Stimulated activated CD8-positive, alpha-beta memory T cell treated with anti-CD3 and anti-CD28 coated beads, Interleukin-4, amount 100 ng/mL, for 1 hour (primary cell): ENCODE measurements at regions not wholly inside any gene's neighbourhood (a gene's known extent, or its start where the extent isn't known, plus 50 kb on each side); places are given as distances from the start of the nearest gene placed in this dataset.
"Not testable (repeated sequence)": the region's sequence is repeated elsewhere in the genome, so short reads cannot be mapped to it uniquely, and the experiment has no call there.

Experiments used
- DNase-seq, 2 donors: peaks; one replicate each; pipeline ENCODE4 v3.0.0-alpha.2; 2020; ENCODE audit warnings: low read depth in 2 of 2, low spot score in 1 of 2

GRCh38 chr5:157994906-157995519, 136.1 kb upstream of the CLINT1 start:
- DNase-seq = no peak

- DNase-seq = no peak
Observed at GRCh38 chr5:157993986-157994691, 135.2 kb upstream of the CLINT1 start.

DNA sequence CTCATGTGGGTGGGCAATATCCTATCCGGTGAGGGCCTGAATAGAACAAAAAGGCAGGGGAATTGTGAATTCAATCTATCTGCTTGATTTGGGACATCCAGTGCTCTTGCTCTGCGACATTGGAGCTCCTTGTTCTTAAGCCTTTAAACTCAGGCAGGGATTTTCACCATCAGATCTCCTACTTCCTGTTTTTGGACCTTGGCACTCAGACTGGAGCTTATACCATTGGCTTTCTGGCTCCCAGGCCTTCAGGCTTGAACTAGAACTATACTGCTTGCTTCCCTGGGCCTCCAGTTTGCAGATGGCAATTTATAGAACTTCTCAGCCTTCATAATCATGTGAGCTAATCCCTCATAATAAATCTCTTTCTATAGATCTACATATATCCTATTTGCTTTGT, 134.3 kb upstream of the CLINT1 start:
- DNase-seq = no peak

GRCh38 chr5:157990583-157991181, 131.7 kb upstream of the CLINT1 start:
- DNase-seq = no peak

GRCh38 chr5:157989296-157989695, 130.4 kb upstream of the CLINT1 start:
- DNase-seq = no peak

DNA sequence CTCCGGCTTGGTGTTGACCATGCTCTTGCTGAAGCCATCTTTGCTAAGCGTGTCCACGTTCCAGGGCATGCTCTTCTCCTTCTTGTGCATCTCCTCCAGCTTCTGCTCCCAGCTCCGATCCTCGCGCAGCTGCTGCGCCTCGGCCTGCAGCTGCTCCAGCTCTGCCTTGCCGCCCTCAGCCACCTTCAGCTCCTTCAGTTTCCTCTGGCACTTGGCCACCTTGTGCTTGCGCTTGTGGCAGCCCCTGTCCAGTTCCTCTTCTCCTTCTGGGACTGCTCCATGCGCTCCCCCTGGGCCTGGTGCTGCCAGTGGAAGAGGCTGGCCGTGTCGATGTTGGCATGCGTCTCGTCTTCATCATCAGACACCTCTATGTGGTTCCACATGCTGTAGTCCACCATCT, 128.3 kb upstream of the CLINT1 start:
- no peak for DNase-seq

- DNase-seq = no peak
Observed at GRCh38 chr5:157986431-157986990, 127.6 kb upstream of the CLINT1 start.

- DNase-seq = no peak
Observed at GRCh38 chr5:157984611-157985010, 125.7 kb upstream of the CLINT1 start.

DNA sequence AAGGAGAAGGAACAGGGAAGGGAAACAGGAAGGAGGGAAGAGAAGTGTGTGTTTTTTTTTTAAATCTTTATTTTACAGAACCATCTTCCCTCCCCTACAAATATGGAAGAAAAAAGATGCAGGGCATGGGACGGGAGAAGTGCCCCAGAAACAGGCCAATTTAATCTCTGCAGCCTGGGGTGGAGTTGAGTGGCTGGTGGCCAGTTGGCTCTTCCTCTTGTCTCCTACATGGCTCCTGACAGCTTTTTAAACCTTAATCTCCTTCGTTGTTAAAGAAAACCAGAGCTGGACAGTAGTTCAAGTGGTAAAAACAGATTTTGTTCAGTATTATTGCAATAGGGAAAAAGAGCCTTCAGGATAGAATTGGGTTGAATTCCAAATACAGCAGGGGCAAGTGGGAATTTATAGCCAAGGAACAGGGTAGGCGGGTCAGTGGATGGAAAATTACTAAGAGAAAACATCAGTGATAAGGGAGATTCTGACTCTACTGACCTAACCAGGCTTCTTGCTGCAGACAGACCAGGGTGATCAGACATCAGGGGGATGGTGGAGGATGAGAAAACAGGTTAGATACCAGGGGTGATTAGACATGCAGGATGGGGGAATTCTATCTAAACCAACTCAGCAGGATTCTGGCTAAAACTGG, 125.1 kb upstream of the CLINT1 start:
- DNase-seq = no peak

DNA sequence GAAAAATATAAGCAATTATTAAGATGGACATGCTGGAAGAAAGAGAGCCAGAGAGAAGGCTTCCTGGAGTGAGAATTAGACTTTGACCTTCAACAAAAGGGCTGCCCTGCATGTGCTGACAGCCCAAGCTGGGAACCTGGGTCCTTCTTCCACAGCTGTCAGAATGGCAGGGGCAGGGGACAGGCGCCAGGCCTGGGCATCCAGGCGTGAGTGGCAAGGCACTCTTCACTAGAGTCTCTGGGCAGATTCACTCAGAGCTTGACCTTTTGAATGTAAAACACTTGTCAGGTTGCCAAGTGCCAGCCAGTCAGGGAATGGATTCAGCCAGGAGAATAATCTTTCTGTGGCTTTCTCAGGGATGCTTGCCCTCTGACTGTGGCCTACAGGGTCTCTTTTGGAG, 119.1 kb upstream of the CLINT1 start:
- no peak for DNase-seq

GRCh38 chr5:157976429-157976828, 117.5 kb upstream of the CLINT1 start:
- no peak for DNase-seq

- no peak for DNase-seq
Observed at GRCh38 chr5:157972579-157972978, 113.6 kb upstream of the CLINT1 start.

DNA sequence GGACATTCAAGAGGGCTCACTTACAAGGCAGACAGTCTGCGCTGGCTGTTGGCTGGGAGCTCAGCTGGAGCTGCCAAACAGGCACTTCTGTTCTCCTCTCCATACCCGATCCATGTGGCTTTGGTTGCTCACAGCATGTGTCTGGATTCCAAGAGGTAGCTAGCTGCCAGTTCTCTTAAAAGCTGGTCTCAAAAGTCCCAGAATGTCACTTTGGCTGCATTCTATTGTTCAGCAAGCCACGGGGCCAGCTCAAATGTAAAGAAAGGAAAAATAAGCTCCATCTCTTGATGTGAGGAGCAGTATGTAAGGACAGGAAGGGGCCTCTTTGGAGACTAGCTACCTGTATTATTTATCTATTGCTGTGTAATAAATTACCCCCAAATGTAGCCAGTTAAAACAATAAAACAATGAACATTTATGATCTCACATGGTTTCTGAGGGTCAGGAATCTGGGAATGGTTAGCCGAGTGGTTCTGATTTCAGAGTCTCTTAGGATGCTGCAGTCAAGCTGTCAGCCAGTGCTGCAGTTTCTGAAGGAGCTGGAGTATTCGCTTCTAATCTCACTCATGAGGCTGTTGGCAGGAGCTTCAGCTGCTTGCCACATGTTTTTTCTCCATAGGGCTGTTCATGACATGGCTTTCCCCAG, 112.7 kb upstream of the CLINT1 start:
- DNase-seq = no peak

DNA sequence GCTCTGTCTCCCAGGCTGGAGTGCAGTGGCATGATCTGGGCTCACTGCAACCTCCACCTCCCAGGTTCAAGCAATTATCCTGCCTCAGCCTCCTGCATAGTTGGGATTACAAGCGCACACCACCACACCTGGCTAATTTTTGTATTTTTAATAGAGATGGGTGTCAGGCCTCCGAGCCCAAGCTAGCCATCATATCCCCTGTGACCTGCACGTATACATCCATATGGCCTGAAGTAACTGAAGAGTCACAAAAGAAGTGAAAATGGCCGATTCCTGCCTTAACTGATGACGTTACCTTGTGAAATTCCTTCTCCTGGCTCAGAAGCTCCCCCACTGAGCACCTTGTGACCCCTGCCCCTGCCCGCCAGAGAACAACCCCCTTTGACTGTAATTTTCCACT, 109.6 kb upstream of the CLINT1 start:
- DNase-seq = not testable (repeated sequence)

DNA sequence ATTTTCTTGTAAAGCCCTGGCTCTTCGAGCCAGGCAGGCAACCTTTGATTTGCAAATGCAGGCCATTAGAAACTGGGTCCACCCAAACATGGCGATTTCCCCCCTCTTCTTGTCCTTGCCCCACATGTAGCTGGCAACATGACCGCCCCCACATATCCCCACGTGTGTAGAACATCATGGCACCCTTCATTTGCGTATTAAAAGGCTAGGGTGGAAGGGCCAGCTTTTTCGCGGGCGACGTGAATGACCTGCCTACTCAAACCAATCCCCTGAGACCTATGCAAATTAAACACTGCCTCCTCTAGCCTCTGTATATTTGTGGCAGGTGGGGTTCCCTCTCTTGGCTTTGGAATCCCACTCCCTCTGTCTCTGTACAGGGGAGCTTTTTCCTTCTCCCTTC, 107.0 kb upstream of the CLINT1 start:
- DNase-seq = no peak

GRCh38 chr5:157965040-157965678, 106.2 kb upstream of the CLINT1 start:
- no peak for DNase-seq

DNA sequence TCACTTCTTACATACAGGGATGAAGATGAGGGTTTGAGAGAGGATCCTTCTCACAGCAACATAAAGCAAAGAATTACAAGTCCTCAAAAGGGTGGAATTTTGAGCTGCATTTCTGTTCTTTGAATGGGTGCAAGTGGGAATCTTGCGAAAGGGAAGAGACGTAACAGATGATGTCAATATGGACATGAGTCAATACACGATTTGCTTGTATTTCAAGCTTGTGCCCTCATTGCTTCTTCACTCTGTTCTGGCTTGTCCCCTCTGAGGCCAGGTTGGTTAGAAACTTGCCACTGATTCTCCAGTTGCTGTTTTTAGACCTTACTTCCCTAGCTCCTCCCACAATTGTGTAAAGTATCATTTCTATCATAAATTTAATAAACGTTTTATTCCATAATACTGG, 104.8 kb upstream of the CLINT1 start:
- DNase-seq = no peak

DNA sequence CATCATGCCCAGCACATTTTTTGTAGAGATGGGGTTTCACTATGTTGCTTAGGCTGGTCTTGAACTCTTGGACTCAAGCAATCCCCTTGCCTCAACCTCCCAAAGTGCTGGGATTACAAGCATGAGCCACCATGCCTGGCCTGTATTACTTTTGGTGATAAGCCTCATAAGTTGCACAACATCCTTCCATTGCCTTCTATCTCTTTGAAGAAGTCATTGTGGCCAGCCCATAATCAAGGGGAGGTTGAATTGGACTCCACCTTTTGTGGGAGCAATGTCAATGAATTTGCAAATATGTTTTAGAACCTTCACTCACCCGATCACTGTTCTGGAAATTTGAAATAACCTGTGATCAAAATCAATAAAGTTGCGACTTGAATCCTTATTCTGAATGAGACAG, 104.3 kb upstream of the CLINT1 start:
- DNase-seq = no peak

DNA sequence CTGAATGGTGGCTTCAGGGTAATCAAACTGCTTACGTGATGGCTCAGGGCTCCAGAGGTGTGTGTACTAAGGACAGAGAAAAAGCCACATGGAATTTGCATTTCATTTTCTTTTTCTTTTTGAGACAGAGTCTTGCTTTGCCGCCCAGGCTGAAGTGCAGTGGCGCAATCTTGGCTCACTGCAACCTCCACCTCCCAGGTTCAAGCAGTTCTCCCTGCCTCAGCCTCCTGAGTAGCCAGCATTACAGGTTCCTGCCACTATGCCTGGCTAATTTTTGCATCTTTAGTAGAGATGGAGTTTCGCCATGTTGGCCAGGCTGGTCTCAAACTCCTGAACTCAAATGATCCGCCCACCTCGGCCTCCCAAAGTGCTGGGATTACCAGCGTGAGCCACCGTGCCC, 103.7 kb upstream of the CLINT1 start:
- not testable (repeated sequence) for DNase-seq

GRCh38 chr5:157961896-157962590, 103.1 kb upstream of the CLINT1 start:
- DNase-seq = no peak
